GM18867 (cell line): ENCODE measurements at regions not wholly inside any gene's neighbourhood (a gene's known extent, or its start where the extent isn't known, plus 50 kb on each side); places are given as distances from the start of the nearest gene placed in this dataset.

ENCODE experiments used
- ATAC-seq: cut with Tn5 transposase; IDR thresholded peaks from one replicate; pipeline ENCODE4 v1.9.1; 2021; ENCODE audit warnings: mild to moderate bottlenecking, moderate library complexity; ENCODE audit not compliant: unreplicated experiment

GRCh38 chr18:76771192-76771799 lies 51.1 kb upstream of the ZNF236 start:
- ATAC-seq: no peak

GRCh38 chr18:76767954-76768353 lies 54.4 kb upstream of the ZNF236 start:
- no peak for ATAC-seq

- no peak for ATAC-seq
Measured at GRCh38 chr18:76766429-76766828, 55.9 kb upstream of the ZNF236 start.

- no peak for ATAC-seq
Measured at GRCh38 chr18:76765649-76766048, 56.7 kb upstream of the ZNF236 start.

GRCh38 chr18:76764291-76764901 lies 58.0 kb upstream of the ZNF236 start:
- ATAC-seq: no peak

GRCh38 chr18:76759056-76759455 lies 63.3 kb upstream of the ZNF236 start:
- ATAC-seq: no peak

- ATAC-seq: no peak
Measured at GRCh38 chr18:76757925-76758324, 64.4 kb upstream of the ZNF236 start.

- ATAC-seq: no peak
Measured at GRCh38 chr18:76757335-76757734, 65.0 kb upstream of the ZNF236 start.

- no peak for ATAC-seq
Measured at GRCh38 chr18:76756531-76757253, 65.7 kb upstream of the ZNF236 start.

- no peak for ATAC-seq
Measured at GRCh38 chr18:76754351-76754750, 68.0 kb upstream of the ZNF236 start.

GRCh38 chr18:76752400-76752799 lies 70.0 kb upstream of the ZNF236 start:
- no peak for ATAC-seq

GRCh38 chr18:76750917-76751890 lies 71.2 kb upstream of the ZNF236 start:
- ATAC-seq: no peak

- ATAC-seq: no peak
Measured at GRCh38 chr18:76750269-76750668, 72.1 kb upstream of the ZNF236 start.

GRCh38 chr18:76747676-76748075 lies 74.7 kb upstream of the ZNF236 start:
- no peak for ATAC-seq

- ATAC-seq: no peak
Measured at GRCh38 chr18:76741346-76741745, 81.0 kb upstream of the ZNF236 start.

GRCh38 chr18:76736309-76736708 lies 86.0 kb upstream of the ZNF236 start:
- ATAC-seq: no peak

- ATAC-seq: no peak
Measured at GRCh38 chr18:76730901-76731300, 91.5 kb upstream of the ZNF236 start.

GRCh38 chr18:76727589-76727988 lies 94.8 kb upstream of the ZNF236 start:
- no peak for ATAC-seq

- peak; percentile 69 for ATAC-seq
Measured at GRCh38 chr18:76725445-76725844, 96.9 kb upstream of the ZNF236 start.

GRCh38 chr18:76722224-76723061 lies 99.9 kb upstream of the ZNF236 start:
- no peak for ATAC-seq
